Fibroblast of pulmonary artery (primary cell): ENCODE measurements at regions not wholly inside any gene's neighbourhood (a gene's known extent, or its start where the extent isn't known, plus 50 kb on each side); places are given as distances from the start of the nearest gene placed in this dataset.

ENCODE experiments used
- DNase-seq: peaks from one replicate; pipeline ENCODE4 v3.0.0-alpha.2; 2010; ENCODE audit warnings: low read depth
- H3K4me3 ChIP-seq: replicated peaks from 2 replicates; pipeline ENCODE4 v1.5.1; 2011; ENCODE audit warnings: low read depth, mild to moderate bottlenecking, control low read depth, low read length, moderate library complexity
- TF ChIP-seq, protein P1 (sequence below): IDR thresholded peaks from 2 replicates; pipeline ENCODE4 v1.5.1; 2011; ENCODE audit warnings: mild to moderate bottlenecking, control low read depth, low read length, inconsistent platforms; ENCODE audit errors: missing control alignments

DNA sequence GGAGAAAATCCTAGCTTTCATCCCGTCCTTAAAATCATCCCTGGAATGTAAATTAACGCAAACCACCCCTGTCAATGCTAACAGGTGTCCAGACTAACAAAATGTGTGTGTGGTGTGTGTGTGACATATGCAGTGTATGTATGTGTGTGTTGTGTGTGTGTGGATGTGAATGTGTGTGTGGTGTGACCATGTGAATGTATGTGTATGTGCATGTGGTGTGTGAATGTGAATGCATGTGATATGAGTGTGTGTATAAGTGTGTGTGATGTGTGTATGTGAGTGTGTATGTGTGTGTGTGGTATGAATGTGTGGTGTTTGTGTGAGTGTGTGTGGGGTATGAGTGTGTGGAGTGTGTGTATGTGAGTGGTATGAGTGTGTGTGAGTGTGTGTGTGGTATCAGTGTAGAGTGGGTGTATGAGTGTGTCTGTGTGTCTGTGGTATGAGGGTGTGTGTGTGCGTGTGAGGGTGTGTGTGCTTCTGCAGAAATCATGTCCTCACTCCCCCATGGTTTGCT lies 190.8 kb downstream of the TEX29 start:
- TF ChIP-seq, protein P1, sequence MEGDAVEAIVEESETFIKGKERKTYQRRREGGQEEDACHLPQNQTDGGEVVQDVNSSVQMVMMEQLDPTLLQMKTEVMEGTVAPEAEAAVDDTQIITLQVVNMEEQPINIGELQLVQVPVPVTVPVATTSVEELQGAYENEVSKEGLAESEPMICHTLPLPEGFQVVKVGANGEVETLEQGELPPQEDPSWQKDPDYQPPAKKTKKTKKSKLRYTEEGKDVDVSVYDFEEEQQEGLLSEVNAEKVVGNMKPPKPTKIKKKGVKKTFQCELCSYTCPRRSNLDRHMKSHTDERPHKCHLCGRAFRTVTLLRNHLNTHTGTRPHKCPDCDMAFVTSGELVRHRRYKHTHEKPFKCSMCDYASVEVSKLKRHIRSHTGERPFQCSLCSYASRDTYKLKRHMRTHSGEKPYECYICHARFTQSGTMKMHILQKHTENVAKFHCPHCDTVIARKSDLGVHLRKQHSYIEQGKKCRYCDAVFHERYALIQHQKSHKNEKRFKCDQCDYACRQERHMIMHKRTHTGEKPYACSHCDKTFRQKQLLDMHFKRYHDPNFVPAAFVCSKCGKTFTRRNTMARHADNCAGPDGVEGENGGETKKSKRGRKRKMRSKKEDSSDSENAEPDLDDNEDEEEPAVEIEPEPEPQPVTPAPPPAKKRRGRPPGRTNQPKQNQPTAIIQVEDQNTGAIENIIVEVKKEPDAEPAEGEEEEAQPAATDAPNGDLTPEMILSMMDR = no peak
- no peak overlapping the region for H3K4me3 ChIP-seq
- DNase-seq = no peak

DNA sequence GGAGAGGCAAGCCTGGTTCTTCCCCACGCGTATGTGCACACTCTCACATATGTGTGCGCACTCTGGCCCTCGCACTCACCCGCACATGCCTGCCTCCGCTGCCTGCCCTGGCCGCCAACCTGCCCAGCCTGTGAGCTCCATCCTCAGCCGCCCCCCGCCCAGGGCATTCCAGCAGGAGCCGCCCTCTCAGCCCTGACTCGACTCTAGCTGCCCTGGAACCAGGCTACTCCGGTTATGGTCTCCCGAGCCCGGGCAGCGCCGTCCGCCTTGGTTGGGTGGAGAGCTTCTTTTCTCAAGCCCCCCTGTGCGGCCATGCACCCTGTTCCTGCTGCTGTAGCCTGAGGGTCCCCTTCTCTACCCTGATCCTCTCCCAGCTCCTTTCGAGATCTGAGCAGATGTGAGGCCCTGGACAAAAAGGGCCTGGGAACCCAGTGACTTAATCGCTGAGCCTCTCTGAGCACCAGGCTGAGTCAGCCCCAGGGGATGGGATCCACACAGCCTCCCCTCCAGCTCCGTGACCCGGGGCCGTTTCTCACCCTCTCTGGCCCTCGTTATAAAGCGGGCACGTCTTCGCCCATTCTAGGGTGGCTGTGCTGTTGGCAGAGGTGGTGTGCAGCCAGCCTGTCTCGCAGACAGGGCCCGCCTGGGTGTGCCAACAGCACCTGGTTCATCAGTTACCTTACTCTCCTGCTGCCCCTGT lies 191.5 kb downstream of the TEX29 start:
- TF ChIP-seq, protein P1 = no peak
- H3K4me3 ChIP-seq = no peak overlapping the region
- no peak for DNase-seq

DNA sequence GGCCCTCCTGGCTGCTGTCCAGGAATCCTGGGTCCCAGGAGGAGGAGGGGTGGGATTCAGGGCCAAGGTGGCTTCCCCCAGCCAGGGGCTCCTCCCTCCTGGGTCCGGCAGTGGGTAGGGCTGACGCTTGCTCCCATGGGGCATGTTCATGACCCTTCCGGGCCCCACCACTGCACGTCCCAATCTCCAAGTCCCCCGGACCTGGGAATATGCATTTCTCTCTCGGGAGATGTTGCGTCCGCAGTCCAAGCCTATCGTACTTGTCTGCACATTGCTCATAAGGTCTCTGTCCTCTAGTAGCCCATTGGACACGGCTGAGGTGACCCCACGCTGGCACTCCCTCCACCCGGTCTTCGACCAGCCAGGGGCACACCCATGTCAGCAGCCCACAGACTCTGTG lies 192.3 kb downstream of the TEX29 start:
- no peak for DNase-seq
- no peak overlapping the region for H3K4me3 ChIP-seq
- TF ChIP-seq, protein P1 = no peak

DNA sequence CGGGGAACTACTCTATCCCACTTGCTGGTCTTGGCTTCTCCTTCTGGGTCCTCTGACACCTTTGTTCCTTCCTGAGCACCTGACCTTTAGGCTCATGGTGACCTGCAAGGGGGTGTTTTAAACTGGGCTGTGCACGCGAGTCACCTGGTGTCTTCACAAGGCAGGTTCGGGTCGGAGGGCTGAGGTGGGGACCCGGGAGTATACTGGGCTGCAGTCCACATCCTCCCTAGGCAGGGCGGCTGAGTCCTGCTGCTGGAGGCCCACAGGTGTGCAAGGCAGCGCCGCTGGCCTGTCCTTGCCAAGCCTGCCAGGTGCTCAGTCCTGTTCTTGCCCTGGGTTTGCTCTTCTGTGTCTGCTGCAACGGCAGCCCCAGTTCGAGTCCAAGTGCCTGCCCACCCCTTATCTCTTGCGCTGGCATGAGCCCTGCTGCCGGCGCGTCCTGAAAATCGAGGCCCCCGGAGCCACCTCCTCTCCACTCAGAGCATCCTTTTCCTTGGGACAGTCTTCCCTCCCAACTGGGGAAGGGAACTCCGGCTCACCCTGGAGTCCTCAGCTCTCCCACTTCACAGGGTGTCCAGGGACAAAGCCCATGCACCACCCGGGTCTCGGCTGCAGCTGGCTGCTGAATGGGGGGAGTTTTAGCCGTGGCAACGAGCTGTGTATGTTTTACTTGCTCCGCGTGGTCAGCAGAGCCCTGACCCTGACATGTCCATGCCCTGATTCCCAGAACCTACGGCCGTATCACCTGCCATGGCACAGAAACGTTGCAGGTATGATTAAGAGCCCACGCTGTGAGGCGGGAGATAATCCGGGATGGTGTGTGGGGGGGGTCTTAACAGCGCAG lies 193.5 kb downstream of the TEX29 start:
- H3K4me3 ChIP-seq = no peak overlapping the region
- no peak for DNase-seq
- TF ChIP-seq, protein P1 = no peak

DNA sequence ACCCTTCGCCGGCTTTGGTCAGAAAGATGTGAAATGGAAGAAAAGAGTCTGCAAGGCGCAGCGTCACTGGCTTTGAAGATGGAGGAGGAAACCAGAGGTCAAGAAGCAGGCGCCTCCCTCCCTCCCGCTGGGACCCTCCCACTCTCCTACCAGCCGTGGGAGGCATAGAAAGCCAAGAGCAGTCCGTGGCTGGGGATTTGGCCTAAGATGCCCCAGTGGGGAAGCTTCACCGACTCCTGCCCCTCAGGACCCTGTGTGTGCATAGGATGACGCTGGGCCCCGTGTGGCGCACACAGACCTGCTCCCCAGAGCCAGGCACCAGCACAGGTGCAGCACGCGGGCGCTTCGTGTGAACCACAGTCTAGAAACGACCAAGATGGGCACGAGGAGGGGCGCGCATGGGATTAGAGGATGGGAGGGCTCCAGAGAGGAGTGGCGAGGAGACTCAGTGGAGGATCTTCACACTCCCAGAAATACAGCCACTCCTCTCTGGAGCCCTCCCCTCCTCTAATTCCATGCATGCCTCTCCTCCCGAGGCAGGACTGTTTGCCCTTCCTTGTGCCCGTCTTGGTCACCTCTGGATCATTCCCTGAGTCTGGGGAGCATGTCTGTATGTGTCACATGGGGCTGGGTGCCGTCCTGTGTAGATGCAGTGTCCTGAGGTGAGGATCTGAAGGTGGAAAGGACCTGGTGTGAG lies 194.3 kb downstream of the TEX29 start:
- no peak for DNase-seq
- H3K4me3 ChIP-seq = no peak overlapping the region
- TF ChIP-seq, protein P1 = no peak

DNA sequence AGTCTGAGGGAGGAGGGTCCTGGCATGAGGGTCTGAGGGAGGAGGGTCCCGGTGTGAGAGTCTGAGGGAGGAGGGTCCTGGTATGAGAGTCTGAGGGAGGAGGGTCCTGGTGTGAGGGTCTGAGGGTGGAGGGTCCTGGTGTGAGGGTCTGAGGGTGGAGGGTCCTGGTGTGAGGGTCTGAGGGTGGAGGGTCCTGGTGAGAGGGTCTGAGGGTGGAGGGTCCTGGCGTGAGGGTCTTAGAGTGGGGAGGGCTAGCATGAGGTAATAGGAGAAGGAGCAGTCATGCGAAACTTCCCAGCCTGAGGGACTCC lies 194.8 kb downstream of the TEX29 start:
- TF ChIP-seq, protein P1 = no peak
- H3K4me3 ChIP-seq = no peak overlapping the region
- no peak for DNase-seq
